Activated CD4-positive, alpha-beta T cell treated with anti-CD3 and anti-CD28 coated beads for 24 hours (primary cell): ENCODE measurements at regions not wholly inside any gene's neighbourhood (a gene's known extent, or its start where the extent isn't known, plus 50 kb on each side); places are given as distances from the start of the nearest gene placed in this dataset.
A peak's percentile ranks its signal among the peaks of the same experiment; 100 is the strongest.
"Not testable (repeated sequence)": the region's sequence is repeated elsewhere in the genome, so short reads cannot be mapped to it uniquely, and the experiment has no call there.

ENCODE experiments used
- DNase-seq, 2 donors: peaks; one replicate each; pipeline ENCODE4 v3.0.0-alpha.2; 2020; ENCODE audit warnings: low read depth in 2 of 2

DNA sequence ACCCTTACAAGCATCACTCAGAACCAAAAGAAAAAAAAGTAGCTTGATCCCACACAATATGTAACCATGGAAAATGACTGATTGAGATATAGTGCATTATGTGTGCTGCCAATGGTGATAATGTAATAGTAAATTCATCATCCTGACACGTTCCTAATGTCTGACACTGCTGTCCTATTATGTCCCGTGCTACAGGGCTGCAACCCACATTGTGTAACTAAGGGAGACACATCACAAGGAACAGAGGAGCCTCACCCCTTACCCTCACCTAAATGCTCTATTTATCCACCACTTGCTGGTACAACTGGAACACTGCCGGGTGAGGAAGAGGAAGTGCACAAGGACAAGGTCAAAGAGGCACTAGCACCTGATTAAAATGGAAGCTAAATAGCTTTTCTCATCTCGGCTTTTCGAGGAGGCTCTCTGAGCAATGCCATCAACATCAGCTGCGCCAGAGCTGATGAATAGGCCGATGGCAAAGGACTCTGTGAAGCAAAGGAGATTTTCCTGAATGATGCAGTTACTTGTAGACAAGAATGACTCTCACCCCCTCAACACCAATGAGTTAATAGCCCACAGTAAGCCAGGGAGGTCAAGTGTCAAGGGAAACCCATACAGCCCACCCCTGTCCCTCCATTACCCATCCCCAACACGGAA is 181.6 kb downstream of the HNRNPD start:
- DNase-seq, result no peak

DNA sequence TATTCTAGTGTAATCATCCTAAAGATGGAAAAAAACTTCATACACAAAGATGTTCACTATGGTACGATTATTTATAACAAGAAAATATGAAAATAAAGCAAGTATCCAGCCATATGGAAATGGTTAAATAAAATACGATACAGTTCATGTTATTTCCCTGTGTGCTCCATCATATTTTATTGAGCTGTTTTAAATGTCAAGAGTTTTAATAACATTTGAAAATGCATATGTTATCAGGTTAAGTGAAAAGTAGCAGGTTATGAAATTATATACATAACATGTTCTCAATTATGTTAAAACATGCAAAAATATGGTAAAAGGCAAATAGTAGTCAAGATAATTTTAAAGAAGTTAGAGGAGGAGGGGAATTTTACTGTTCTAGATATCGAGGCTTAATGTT is 192.0 kb downstream of the HNRNPD start:
- DNase-seq, result no peak

DNA sequence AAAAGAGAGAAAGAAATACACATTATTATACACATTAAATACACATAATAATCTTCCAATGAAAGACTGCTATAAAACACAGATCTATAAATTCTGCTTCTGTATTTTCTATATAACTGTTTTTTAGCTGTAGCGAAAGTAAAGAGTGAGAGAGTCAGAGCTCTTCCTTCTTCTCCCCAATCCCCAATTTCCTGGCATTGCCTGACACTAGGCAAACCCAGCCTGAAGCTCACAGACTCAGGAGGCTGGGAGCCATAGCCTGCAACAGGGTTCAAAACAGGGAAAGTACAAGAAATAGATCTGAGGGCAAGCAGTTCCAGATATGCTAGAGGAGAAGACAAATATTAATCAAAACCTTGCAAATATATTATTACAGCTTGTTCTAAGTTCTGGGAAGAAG is 201.6 kb downstream of the HNRNPD start:
- DNase-seq, result no peak

DNA sequence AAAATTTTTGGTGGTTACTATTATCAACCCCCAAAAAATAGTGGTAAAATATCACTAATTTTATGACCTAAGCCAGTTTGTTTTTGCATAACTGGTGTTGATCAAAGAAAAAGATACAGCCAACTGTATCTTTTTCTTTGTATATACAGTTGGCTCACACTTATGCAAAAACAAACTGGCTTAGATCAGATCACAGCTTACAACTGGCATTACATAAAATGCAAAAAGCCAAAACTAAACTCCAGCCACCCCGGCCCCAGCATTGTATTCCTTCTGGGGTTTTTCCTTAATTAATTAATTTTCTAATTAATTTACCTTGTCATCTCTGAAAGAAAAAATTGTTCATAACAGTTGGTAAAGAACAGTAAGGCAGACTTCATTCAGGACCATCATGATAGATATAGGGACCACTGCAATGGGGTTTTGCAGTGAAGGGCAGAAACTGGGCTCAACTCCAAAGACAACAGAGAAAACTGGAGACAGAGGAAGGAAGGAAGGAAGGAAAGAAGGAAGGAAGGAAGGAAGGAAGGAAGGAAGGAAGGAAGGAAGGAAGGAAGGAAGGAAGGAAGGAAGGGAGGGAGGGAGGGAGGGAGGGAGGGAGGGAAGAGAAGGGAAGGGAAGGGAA is 202.1 kb downstream of the HNRNPD start:
- DNase-seq, result no peak

DNA sequence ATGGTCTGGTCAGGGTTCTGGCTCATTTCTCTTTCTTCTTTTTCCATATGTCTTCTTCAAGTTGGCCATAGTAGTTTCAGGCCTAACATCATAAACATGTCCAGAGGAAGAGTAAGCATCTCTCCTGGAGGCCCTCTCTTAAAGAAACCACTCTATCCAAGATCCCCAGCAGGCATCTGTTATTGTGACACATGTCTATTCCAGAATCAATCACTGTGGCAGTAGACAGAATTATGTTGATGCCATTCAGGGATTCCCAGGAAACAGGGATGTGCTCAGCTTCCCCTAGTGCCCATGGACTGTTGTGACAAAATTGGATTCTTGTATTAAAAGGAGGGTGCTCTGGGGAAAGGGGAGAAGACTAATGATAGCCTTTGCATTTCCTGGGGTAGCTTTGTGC is 224.0 kb downstream of the HNRNPD start:
- no peak for DNase-seq

DNA sequence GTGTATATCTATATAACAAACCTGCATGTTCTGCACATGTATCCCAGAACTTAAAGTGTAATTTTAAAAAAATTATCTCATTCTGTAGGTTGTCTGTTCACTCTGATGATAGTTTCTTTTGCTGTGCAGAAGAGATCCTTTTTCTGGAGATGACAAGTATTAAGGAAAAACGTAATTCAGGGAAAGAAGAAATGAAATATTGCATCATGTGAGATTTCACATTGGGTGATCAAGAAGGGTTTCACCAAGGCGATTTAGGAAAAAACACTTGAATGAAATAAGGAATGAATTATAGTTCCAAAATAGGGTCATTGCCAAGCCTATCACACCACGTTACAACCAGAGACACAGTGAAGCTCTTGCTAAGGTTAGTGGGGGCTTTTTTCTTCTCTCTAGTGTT is 227.9 kb downstream of the HNRNPD start:
- no peak for DNase-seq

DNA sequence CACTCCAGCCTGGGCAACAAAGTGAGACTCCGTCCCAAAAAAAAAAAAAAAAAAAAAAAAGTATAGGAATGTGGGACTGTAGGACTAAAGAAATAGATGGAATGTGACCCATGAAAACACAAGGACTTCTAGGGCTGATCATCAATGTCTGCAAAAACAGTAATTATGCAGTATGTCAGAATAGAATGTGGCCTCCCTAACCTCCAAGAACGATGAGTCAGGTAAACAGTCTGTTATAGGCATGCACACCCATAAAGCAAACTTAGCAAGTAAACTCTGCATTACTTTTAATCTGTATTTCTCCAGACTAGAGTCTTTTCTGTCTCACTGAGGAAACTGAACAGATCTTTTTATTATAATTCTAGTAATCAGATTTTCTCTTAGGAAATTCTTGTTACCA is 233.4 kb downstream of the HNRNPD start:
- no peak for DNase-seq

DNA sequence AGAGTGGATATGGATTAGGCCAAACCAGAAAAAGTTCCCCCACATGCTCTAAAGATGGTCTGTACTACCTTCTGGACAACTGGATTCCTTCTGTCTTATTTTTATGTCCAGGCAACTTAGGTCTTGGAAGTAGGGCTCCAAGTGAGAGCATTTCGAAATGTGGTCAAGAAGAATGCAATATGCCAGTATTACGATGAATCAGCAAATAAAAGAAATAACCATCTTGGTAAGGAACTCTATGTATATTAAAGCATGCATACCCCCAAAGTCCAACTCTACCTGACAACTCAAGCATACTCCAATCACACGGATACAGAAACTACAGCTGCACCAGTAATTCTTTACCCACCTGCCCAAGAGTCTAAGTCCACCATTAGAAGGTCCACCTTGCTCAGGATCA is 234.5 kb downstream of the HNRNPD start:
- no peak for DNase-seq

DNA sequence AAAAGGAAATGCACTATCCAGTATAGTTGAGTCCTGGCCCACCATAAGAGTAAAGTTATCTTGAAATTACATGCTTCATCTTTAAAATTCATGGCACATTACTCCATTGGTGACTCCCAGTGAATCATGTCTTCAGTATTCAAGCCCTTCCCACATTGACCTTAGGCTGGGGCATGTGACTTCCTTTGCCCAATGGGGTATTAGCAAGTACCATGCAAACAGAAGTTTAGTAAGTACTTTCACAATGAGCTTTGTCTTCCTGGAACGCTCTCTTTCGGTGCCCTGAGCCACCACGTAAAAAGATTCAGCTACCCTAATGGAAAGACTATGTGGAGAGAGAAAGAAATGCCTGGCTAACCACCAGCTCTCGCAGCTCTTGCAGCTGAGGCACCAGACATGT is 235.4 kb downstream of the HNRNPD start:
- DNase-seq, result peak in 1 of 2 donors; percentile 0

DNA sequence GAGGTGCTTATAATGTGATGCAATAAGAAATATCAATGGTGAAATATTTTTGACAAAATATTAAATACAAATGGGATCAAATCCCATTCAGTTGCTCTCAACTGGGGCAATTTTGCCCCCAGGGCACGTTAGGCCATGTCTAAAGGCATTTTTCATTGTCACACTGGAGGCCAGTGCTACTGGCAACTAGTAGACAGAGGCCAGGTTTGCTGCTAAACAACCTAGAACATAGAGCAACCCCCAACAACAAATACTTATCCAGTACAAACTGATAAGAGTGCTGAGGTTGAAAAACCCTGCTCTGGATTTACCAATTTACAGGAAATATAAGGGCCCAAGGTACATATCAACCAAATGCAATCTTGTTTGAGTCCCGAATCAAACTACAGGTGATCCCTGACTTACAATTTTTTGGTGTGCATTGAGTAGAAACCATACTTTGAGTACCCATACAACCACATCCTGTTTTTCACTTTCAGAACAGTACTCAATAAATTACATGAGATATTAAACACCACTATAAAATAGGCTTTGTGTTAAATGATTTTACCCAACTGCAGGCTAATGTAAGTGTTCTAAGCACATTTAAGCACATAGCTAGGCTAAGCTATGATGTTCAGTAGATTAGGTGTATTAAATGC is 237.5 kb downstream of the HNRNPD start:
- no peak for DNase-seq

DNA sequence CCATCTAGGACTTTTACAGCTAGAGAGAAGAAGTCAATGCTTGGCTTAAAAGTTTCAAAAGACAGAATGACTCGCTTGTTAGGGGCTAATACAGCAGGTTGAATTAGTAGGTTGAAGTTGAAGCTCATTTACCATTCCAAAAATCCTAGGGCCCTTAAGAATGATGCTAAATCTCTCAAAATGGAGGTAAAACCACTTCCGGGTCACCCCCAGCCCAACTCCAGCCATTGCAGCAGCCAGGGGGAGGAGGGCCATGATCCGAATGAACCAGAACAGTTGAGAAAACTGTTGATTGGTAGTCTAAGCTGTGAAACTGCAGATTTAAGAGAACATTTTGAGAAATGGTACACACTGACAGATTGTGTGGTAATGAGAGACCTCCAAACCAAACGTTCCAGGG is 245.4 kb downstream of the HNRNPD start:
- no peak for DNase-seq

DNA sequence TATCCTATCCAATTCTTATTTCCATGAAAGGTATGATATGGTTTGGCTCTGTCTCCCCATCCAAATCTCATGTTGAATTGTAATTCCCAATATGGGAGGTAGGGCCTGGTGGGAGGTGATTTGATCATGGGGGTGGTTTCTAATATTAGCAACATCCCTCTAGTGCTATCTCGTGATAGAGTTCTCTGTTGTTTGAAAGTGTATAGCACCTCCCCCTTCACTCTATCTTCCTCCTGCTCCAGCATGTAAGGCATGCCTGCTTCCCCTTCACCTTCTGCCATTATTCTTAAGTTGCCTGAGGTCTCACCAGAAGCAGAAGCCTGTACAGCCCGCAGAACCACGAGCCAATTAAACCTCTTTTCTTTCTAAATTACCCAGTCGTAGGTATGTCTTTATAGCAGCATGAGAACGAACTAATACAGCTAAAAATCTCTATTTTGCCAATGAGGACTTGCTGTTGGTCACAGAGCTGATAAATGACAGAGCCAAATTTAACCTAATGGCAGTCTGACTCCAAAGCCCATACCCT is 247.2 kb downstream of the HNRNPD start:
- DNase-seq, result no peak

DNA sequence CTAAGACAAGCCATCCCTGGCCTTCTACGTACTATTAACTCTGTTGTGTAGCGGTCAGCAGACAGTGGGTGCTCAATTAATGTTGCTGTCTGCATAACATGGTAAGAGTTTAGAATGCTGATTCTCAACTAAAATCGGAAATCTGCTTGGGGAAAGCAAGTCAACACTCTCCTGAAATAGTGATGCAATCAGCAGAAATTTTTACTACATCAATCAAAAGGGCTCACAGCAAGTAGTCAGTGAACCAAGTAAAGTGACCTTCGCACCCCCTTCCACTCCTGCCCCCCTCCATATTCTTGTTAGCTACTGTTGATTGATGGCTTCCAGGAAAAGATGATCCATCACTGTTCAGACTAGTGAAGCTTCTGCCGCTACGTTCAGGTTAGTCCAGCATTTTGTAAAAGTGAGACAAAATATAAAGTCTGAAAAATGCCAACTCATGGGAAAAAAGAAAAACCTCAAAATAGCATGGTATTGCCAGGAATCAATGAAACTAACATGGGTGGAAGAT is 247.9 kb downstream of the HNRNPD start:
- no peak for DNase-seq

DNA sequence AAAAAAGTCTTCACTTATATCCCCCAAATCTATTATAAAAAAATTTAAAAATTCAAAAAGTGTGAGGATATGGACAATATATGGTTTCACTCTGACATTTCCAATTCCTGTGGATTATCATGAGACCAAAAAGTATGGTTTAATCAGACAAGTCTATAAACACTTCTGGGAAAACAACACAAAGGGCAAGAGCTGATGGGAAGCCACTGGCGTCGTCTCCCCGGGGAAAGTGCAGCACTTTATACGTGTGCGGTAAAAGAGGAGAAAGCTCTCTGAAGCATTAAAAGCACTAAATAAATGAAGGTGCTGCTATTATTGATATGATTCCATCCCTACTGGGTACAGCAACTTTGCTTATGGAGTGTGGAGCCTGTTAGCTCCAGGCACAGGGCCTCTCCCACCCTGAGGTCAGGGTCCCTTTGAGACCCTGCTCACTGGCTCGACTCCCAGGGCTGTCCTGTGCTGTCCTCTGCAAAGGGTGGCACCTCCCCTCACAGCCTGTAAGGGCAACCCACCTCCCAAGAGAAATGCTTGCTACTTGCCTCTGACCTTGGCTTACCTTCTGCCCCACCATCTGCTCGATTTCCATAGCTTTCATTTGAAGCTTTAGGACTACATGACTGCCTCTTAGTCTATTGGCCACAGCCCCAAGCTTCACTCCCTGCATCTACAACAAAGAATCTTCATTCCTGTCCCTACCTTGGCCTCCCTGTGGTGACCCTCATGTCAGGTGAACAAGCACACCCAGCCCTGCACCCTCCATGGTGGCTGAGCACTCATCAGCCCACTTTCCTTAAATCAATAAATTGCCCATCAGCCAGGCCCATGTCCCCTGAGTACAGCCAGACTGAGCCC is 248.6 kb downstream of the HNRNPD start:
- DNase-seq, result no peak

DNA sequence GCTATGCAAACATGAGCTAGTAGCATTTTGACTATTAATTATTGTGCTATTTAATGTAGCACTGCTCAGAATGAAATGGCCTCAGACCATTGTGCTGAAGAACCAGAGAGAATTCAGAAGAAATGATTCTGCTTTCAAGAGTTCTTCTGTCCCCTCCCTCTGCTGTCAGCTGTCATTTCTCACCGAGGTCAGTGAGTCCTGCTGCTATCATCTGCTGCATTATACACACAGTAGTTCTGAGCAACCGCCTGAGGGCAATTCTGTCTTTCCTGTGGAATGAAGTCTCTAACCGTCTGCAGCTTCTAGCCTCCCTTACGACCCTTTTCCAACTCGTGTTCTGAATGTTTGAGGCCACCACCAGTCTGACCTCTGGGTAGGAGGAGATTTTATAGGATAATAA is 249.4 kb downstream of the HNRNPD start:
- DNase-seq, result no peak

DNA sequence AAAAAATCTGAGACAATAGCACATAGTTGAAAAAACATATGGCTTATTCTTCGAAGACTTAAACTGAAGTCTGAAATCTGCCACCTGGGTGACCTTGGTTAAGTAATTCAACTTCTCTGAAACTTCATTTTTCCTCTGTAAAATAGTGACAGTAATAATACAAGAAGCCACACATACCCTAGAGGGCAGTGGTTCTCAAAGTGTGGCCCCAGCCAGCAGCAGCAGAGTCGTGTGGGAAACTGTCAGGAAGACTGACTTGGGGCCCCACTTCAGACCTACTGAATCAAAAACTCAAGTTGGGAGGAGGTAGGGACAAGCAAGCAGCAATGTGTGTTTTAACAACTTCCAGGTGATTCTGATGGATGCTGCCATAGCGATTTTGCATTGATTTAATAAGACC is 249.9 kb downstream of the HNRNPD start:
- DNase-seq, result no peak

DNA sequence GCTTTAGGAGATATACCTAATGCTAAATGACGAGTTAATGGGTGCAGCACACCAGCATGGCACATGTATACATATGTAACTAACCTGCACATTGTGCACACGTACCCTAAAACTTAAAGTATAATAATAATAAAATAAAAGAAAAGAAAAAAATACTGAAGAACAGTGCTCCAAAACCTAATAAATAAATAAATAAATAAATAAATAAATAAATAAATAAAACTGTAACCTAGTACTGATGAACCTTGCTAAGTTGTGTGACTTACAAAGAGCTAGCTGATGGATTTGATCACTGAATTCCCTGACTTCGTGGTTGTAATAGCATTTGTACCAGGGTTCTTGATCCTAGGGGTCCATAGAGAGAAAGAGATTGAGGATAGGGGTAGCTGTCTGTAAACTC is 258.6 kb downstream of the HNRNPD start:
- not testable (repeated sequence) for DNase-seq

DNA sequence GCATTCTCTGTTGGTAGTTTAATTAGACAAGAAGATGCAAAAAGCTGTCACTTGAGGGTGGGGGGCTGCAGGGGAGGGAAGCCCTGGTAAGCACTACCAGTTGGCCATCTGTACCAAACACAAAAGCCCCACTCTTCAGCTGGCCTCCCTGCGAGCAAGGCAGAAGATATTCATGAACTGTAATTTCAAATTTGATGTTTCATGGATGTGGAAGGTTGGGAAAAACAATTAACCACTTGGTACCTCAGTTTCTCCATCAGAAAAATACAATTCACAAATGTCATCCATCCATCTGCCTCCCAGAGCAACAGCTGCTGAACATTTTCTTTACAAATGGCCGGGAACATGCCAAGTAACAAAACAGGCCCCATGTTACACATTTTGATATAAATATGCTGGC is 265.3 kb downstream of the HNRNPD start:
- no peak for DNase-seq

DNA sequence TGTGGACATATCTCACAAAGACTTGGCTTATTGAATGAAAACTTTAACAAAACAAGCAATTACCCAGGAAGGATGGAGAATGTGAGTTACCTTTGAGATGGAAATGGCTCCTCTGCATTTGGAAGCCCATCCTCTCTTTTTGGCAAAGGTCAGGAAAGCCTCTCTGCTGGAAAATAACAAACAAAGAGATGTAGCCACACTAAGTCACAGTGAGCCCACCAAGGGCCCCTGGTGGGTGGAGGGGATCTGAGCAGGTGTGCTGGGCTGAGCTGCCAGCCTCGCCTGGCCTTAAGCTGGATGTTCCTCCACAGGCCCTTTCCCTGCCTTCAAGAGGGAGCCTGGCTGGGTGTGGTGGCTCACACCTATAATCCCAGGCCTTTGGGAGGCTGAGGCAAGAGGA is 269.2 kb downstream of the HNRNPD start:
- no peak for DNase-seq

DNA sequence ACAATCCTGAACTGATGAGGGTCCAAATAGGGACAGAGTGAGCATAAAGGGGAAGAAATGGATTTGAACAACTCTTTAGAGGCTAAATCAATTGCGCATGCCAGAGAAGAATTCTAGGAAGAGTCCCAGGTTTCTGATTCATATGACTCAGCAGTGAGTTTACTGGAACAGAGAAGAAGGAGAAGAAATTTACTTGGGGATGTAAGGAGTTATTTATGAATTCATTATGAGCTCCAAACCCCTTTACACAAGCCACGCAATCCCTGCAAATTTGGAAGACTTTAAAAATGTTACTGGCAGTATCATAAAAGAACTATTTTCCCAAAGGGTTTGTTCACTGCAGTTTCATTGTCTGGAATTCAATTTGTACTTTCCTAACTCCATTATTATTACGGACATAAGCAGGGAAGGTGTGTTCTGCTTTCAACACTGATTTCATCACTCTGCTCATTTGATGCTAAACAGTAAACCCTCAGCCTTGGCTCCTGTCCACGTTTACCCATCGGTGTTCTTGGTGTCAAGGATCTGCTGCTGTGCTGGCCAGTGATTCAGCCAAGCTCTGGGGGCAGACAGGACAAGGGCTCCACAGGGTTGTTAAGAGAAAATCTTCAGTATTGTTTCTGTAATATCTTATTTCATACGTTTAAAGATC is 273.7 kb downstream of the HNRNPD start:
- DNase-seq, result no peak

DNA sequence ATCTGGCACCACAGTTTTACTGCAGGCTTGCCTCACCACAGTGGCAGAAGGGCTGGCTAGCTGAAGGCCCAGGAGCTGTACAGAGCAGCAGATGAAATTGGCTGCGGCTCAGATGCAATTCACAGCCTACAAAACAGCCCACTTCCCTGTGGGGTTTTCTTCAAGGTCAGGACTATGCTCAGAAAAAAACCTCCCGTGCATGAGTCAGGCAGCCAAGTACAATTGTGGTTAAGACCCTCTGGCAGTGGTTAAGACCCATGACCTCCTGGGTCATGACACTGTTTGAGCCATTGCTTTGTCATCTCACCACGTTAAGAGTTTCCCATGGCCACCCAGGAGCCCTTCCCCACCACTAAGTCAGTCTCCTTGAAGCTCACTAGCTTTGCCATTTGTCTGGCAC is 276.3 kb downstream of the HNRNPD start:
- DNase-seq, result no peak

DNA sequence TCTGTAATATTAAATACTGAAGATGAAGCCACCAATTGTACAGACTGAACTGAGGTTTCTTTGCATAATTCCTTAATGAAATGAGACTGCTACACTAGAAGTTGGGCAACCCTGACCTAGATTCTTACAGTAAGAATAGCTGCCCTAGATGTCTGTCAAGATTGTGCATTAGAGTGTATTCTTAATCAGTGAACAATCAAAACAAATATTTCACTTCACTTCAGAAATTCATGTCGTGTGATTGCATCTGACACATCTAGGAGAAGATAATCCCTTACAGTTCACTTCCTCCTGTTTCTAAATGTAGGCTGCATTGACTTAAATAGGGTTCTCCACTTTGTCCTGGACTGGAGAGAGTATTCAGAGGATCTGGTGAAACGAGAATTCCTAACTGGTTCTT is 283.1 kb downstream of the HNRNPD start:
- DNase-seq, result no peak
